Nephron (organoid): ENCODE measurements at regions not wholly inside any gene's neighbourhood (a gene's known extent, or its start where the extent isn't known, plus 50 kb on each side); places are given as distances from the start of the nearest gene placed in this dataset.

Experiments used
- H3K27ac Mint-ChIP-seq, 3 experiments: 2 replicates each; pipeline ENCODE4 v1.8.0; 2020; ENCODE audit warnings: mixed read lengths in 3 of 3, mild to moderate bottlenecking in 2 of 3, moderate library complexity in 1 of 3
- H3K27me3 Mint-ChIP-seq: 2 replicates; pipeline ENCODE4 v1.8.0; 2021; ENCODE audit warnings: low read depth, mild to moderate bottlenecking, moderate library complexity, mixed read lengths
- H3K36me3 Mint-ChIP-seq: 2 replicates; pipeline ENCODE4 v1.8.0; 2020; ENCODE audit warnings: low read depth, mixed read lengths
- H3K4me1 Mint-ChIP-seq: 2 replicates; pipeline ENCODE4 v1.8.0; 2020; ENCODE audit warnings: mixed read lengths
- H3K4me3 Mint-ChIP-seq, 3 experiments: 2 replicates each; pipeline ENCODE4 v1.8.0; 2020; ENCODE audit warnings: mild to moderate bottlenecking in 3 of 3, mixed read lengths in 3 of 3, moderate library complexity in 2 of 3
- H3K9me3 Mint-ChIP-seq: 2 replicates; pipeline ENCODE4 v1.8.0; 2020; ENCODE audit warnings: mixed read lengths
- CTCF ChIP-seq, 3 experiments: fragments of 200-600 bp; sonication (generic); IDR thresholded peaks; one replicate each; pipeline ENCODE4 v1.5.0; 2021; ENCODE audit warnings: antibody characterized with exemption in 3 of 3; ENCODE audit not compliant: unreplicated experiment in 3 of 3

DNA sequence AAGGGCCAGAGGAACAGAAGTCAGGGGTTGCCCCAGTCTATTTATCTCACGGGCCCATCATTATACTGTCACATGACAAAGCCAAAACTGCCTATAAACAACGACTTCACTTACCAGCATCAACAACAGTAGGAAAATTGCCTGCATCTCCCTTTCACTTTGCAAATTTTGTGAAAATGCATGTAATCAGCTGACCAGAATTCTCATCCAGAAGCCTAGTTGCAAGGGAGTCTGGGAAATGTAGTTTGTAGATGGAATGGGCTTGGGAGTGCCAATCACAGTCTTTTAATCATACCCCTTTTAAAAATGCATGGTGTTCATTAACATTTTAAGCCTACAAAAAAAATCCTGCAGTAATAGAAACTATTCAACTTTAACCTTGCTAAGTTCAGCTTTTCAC is 369.3 kb upstream of the TMPO start:
- Mint-ChIP-seq H3K36me3 (no peaks in the 10 kb centered on the region), H3K4me3 (no peak overlapping the region), H3K4me1 (no peaks in the 10 kb centered on the region), H3K9me3 (no peaks in the 10 kb centered on the region), H3K27me3 (no peaks in the 10 kb centered on the region), H3K27ac (no peak overlapping the region)
- no peak for TF ChIP-seq CTCF (IDR thresholded peaks at IDR 0.05; ENCODE audit: unreplicated experiment in 3 of 3)

GRCh38 chr12:98146487-98146886 is 368.9 kb upstream of the TMPO start:
- no peak for TF ChIP-seq CTCF (IDR thresholded peaks at IDR 0.05; ENCODE audit: unreplicated experiment in 3 of 3)
- H3K4me3 Mint-ChIP-seq, result no peak overlapping the region
- H3K27ac Mint-ChIP-seq, result no peak overlapping the region
- H3K36me3 Mint-ChIP-seq, result no peaks in the 10 kb centered on the region
- no peaks in the 10 kb centered on the region for H3K27me3 Mint-ChIP-seq
- H3K4me1 Mint-ChIP-seq, result no peaks in the 10 kb centered on the region
- H3K9me3 Mint-ChIP-seq, result no peaks in the 10 kb centered on the region

- Mint-ChIP-seq H3K36me3 (no peaks in the 10 kb centered on the region), H3K4me3 (no peak overlapping the region), H3K9me3 (no peaks in the 10 kb centered on the region), H3K27ac (no peak overlapping the region), H3K4me1 (no peaks in the 10 kb centered on the region), H3K27me3 (no peaks in the 10 kb centered on the region)
- no peak for TF ChIP-seq CTCF (IDR thresholded peaks at IDR 0.05; ENCODE audit: unreplicated experiment in 3 of 3)
These were observed 366.1 kb upstream of the TMPO start for GRCh38 chr12:98149270-98149669.

DNA sequence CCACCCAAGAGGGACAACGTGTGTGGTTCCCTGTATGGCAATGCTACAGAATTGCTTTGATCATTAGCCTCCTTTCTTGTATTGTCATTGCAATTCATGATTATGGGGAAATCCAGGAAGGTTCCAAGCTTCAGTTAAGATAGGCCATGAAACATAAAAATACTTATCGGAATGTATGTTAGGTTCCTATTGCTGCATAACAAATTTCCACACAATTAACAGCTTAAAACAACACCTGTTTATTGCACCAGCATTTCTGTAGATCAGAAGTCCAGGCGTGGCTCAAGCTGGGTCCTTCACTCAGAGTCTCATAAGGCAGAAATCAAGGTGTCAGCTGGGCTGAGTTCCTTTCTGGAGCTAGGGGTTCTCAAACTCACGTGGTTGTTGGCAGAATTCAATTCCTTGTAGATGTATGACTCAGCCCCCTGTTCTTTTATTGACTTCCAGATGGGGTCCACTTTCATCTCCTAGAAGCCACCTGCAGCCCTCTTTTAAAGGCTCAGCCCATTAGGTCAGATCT is 365.6 kb upstream of the TMPO start:
- Mint-ChIP-seq H3K4me1 (peaks cover 2% of the 10 kb centered on the region), H3K4me3 (no peak overlapping the region), H3K27me3 (no peaks in the 10 kb centered on the region), H3K27ac (no peak overlapping the region), H3K36me3 (no peaks in the 10 kb centered on the region), H3K9me3 (no peaks in the 10 kb centered on the region)
- TF ChIP-seq CTCF (IDR thresholded peaks at IDR 0.05; ENCODE audit: unreplicated experiment in 3 of 3), result no peak

GRCh38 chr12:98151105-98151590 is 364.2 kb upstream of the TMPO start:
- no peaks in the 10 kb centered on the region for H3K9me3 Mint-ChIP-seq
- H3K36me3 Mint-ChIP-seq, result no peaks in the 10 kb centered on the region
- H3K4me3 Mint-ChIP-seq, result no peak overlapping the region
- H3K27ac Mint-ChIP-seq, result no peak overlapping the region
- H3K4me1 Mint-ChIP-seq, result peaks cover 4% of the 10 kb centered on the region
- no peak for TF ChIP-seq CTCF (IDR thresholded peaks at IDR 0.05; ENCODE audit: unreplicated experiment in 3 of 3)
- no peaks in the 10 kb centered on the region for H3K27me3 Mint-ChIP-seq

GRCh38 chr12:98151984-98152383 is 363.4 kb upstream of the TMPO start:
- H3K27me3 Mint-ChIP-seq, result no peaks in the 10 kb centered on the region
- H3K4me1 Mint-ChIP-seq, result peaks cover 4% of the 10 kb centered on the region
- no peak overlapping the region for H3K27ac Mint-ChIP-seq
- no peaks in the 10 kb centered on the region for H3K36me3 Mint-ChIP-seq
- H3K9me3 Mint-ChIP-seq, result no peaks in the 10 kb centered on the region
- H3K4me3 Mint-ChIP-seq, result no peak overlapping the region
- no peak for TF ChIP-seq CTCF (IDR thresholded peaks at IDR 0.05; ENCODE audit: unreplicated experiment in 3 of 3)
